HCT116 (cell line): ENCODE measurements at regions not wholly inside any gene's neighbourhood (a gene's known extent, or its start where the extent isn't known, plus 50 kb on each side); places are given as distances from the start of the nearest gene placed in this dataset.

ENCODE experiments used
- CEBPB ChIP-seq: IDR thresholded peaks from 2 replicates; pipeline ENCODE4 v1.6.1; 2012; ENCODE audit warnings: low read depth
- EGR1 ChIP-seq: IDR thresholded peaks from 2 replicates; pipeline ENCODE4 v1.6.1; 2012; ENCODE audit warnings: low read depth
- EZH2 ChIP-seq: fragments of 200-600 bp; sonication (generic); IDR thresholded peaks from 2 replicates; pipeline ENCODE4 v1.6.1; 2017; ENCODE audit warnings: antibody characterized with exemption, mixed run types
- EZH2phosphoT487 ChIP-seq: fragments of 200-600 bp; IDR thresholded peaks from 2 replicates; pipeline ENCODE4 v1.6.1; 2018; ENCODE audit warnings: antibody characterized with exemption, borderline replicate concordance
- FOSL1 ChIP-seq: IDR thresholded peaks from 2 replicates; pipeline ENCODE4 v1.6.1; 2012; ENCODE audit warnings: low read depth
- POLR2A ChIP-seq: IDR thresholded peaks from 2 replicates; pipeline ENCODE4 v1.7.0; 2011; ENCODE audit warnings: borderline replicate concordance; ENCODE audit not compliant: insufficient read depth, insufficient read length; ENCODE audit errors: extremely low read depth
- POLR2AphosphoS5 ChIP-seq: IDR thresholded peaks from 2 replicates; pipeline ENCODE4 v1.6.1; 2011; ENCODE audit warnings: mild to moderate bottlenecking, low read depth, low read length, moderate library complexity
- RAD21 ChIP-seq: IDR thresholded peaks from 2 replicates; pipeline ENCODE4 v1.6.1; 2012; ENCODE audit warnings: low read depth, mild to moderate bottlenecking
- SP1 ChIP-seq: IDR thresholded peaks from 2 replicates; pipeline ENCODE4 v1.6.1; 2012; ENCODE audit warnings: low read depth
- ZFX ChIP-seq: fragments of 450-650 bp; IDR thresholded peaks from 2 replicates; pipeline ENCODE4 v1.6.1; 2017
- ZNF274 ChIP-seq: fragments of 200-500 bp; sonication (Bioruptor generic); IDR thresholded peaks from 2 replicates; pipeline ENCODE4 v1.6.1; 2014; ENCODE audit warnings: mild to moderate bottlenecking, low read depth, low read length, inconsistent platforms
- TF ChIP-seq, protein P1 (sequence below), 3 experiments: fragments of 200-600 bp in 1 of 3; sonication (generic) in 1 of 3; IDR thresholded peaks in 2 of 3; conservative IDR thresholded peaks in 1 of 3; 2 replicates each; pipeline ENCODE4 v1.5.1; 2012 to 2017; ENCODE audit warnings: low read depth in 2 of 3, low read length in 2 of 3, antibody characterized with exemption in 1 of 3, borderline replicate concordance in 1 of 3, control low read depth in 1 of 3, mild to moderate bottlenecking in 1 of 3, mixed read lengths in 1 of 3, mixed run types in 1 of 3, moderate library complexity in 1 of 3; ENCODE audit not compliant: insufficient read depth in 1 of 3
- TF ChIP-seq, protein P2 (sequence below): IDR thresholded peaks from 2 replicates; pipeline ENCODE4 v1.6.1; 2012; ENCODE audit warnings: low read depth
- TF ChIP-seq, protein P3 (sequence below): IDR thresholded peaks from 2 replicates; pipeline ENCODE4 v1.6.1; 2012

DNA sequence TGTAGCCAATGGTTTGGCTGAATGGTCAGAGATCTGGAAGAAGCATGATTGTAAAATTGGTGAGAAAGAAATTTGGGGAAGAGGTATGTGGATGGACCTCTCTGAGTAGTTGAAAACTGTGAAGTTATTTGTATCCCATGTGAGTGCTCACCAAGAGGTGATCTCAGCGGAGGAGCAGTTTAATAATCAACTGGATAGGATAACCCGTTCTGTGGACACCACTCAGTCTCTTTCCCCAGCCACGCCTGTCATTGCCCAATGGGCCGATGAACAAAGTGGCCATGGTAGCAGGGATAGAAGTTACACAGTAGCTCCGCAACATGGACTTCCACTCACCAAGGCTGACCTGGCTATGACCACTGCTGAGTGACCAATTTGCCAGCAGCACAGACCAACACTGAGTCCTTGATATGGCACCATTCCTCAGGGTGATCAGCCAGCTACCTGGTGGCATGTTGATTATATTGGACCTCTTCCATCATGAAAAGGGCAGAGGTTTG is 257.4 kb upstream of the ATXN7L3B start:
- TF ChIP-seq, protein P1, sequence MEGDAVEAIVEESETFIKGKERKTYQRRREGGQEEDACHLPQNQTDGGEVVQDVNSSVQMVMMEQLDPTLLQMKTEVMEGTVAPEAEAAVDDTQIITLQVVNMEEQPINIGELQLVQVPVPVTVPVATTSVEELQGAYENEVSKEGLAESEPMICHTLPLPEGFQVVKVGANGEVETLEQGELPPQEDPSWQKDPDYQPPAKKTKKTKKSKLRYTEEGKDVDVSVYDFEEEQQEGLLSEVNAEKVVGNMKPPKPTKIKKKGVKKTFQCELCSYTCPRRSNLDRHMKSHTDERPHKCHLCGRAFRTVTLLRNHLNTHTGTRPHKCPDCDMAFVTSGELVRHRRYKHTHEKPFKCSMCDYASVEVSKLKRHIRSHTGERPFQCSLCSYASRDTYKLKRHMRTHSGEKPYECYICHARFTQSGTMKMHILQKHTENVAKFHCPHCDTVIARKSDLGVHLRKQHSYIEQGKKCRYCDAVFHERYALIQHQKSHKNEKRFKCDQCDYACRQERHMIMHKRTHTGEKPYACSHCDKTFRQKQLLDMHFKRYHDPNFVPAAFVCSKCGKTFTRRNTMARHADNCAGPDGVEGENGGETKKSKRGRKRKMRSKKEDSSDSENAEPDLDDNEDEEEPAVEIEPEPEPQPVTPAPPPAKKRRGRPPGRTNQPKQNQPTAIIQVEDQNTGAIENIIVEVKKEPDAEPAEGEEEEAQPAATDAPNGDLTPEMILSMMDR (IDR thresholded peaks at IDR 0.05 in 2 of 3, conservative IDR thresholded peaks at IDR 0.05 in 1 of 3; ENCODE audit: borderline replicate concordance in 1 of 3, insufficient read depth in 1 of 3, low read depth in 2 of 3, low read length in 2 of 3): no peak
- TF ChIP-seq EZH2: no peak
- no peak for TF ChIP-seq EZH2phosphoT487
- TF ChIP-seq POLR2AphosphoS5: no peak
- TF ChIP-seq CEBPB: no peak
- TF ChIP-seq, protein P2, sequence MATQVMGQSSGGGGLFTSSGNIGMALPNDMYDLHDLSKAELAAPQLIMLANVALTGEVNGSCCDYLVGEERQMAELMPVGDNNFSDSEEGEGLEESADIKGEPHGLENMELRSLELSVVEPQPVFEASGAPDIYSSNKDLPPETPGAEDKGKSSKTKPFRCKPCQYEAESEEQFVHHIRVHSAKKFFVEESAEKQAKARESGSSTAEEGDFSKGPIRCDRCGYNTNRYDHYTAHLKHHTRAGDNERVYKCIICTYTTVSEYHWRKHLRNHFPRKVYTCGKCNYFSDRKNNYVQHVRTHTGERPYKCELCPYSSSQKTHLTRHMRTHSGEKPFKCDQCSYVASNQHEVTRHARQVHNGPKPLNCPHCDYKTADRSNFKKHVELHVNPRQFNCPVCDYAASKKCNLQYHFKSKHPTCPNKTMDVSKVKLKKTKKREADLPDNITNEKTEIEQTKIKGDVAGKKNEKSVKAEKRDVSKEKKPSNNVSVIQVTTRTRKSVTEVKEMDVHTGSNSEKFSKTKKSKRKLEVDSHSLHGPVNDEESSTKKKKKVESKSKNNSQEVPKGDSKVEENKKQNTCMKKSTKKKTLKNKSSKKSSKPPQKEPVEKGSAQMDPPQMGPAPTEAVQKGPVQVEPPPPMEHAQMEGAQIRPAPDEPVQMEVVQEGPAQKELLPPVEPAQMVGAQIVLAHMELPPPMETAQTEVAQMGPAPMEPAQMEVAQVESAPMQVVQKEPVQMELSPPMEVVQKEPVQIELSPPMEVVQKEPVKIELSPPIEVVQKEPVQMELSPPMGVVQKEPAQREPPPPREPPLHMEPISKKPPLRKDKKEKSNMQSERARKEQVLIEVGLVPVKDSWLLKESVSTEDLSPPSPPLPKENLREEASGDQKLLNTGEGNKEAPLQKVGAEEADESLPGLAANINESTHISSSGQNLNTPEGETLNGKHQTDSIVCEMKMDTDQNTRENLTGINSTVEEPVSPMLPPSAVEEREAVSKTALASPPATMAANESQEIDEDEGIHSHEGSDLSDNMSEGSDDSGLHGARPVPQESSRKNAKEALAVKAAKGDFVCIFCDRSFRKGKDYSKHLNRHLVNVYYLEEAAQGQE: no peak
- TF ChIP-seq EGR1: no peak
- no peak for TF ChIP-seq POLR2A
- TF ChIP-seq ZNF274: no peak
- TF ChIP-seq RAD21: no peak
- no peak for TF ChIP-seq FOSL1
- no peak for TF ChIP-seq SP1
- TF ChIP-seq, protein P3, sequence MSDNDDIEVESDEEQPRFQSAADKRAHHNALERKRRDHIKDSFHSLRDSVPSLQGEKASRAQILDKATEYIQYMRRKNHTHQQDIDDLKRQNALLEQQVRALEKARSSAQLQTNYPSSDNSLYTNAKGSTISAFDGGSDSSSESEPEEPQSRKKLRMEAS: no peak
- no peak for TF ChIP-seq ZFX
